SW480 (cell line): ENCODE measurements at regions not wholly inside any gene's neighbourhood (a gene's known extent, or its start where the extent isn't known, plus 50 kb on each side); places are given as distances from the start of the nearest gene placed in this dataset.

Source experiments
- DNase-seq: peaks from one replicate; pipeline ENCODE4 v3.0.0-alpha.2; 2016; ENCODE audit warnings: low spot score

- no peak for DNase-seq
Measured at GRCh38 chr17:77001487-77001886, 133.3 kb downstream of the MGAT5B start.

DNA sequence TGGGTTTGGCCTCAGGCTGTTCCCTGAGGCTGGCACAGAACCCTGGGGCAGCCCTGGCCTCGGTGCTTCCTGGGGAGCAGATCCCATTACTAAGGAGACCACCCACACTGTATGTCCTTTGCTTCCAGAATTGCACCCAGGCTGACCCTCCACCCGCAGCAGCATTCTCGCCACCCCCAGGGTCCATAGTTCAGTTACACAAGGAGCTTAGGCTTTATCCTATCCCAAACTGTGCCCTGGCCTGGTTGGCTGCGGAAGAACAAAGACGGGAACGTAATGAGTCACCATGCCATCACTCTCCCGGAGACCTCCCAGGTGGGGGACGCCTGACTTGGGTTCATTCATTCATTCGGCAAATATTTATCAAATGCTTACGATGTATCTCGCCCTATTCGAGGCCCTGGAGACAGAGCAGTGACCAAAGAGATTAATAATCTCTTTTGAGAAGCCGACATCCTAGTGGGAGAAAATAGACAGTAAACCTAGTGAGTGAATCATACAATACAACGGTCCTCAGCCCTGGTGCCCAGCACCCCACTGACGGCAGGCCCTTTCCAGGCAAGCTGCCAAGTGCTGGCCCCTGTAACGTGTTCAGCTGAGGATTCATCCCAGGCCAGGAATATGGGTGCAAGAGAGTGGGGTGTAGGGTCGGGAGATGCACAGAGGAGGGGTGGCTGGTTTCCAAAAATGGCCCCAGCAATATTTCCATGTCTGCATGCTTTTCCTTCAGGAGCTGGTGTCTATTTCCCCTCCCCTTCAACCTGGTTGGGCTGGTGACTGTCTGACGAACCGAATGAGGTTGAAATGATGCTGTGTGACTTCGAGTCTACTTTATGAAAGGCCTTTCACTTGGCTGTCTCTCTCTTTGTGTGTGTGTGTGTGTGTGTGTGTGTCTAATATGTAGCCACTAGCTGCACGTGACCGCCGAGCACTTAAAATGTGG lies 134.2 kb downstream of the MGAT5B start:
- DNase-seq = peak; percentile 99

- no peak for DNase-seq
Measured at GRCh38 chr17:77003699-77004098, 135.5 kb downstream of the MGAT5B start.

- no peak for DNase-seq
Measured at GRCh38 chr17:77006971-77007649, 133.7 kb upstream of the SEC14L1 start.

GRCh38 chr17:77009877-77010276 lies 130.9 kb upstream of the SEC14L1 start:
- no peak for DNase-seq

DNA sequence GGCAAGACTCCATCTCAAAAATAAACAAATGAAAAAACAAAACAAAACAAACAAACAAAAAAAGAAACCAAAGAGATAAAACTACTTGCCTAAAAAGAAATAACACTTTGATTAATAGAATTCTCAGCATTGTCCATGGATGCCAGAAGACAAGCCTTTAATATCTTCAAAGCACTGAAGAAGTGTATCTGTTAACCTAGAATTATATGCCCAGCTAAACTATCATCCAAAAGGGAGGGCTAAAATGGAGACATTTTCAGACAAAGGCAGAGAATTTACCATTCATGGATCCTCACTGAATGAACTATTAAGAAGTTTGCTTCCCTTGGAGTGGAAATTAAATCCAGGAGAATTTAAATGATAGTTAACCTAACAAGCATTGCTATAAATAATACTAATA lies 130.1 kb upstream of the SEC14L1 start:
- DNase-seq = no peak

DNA sequence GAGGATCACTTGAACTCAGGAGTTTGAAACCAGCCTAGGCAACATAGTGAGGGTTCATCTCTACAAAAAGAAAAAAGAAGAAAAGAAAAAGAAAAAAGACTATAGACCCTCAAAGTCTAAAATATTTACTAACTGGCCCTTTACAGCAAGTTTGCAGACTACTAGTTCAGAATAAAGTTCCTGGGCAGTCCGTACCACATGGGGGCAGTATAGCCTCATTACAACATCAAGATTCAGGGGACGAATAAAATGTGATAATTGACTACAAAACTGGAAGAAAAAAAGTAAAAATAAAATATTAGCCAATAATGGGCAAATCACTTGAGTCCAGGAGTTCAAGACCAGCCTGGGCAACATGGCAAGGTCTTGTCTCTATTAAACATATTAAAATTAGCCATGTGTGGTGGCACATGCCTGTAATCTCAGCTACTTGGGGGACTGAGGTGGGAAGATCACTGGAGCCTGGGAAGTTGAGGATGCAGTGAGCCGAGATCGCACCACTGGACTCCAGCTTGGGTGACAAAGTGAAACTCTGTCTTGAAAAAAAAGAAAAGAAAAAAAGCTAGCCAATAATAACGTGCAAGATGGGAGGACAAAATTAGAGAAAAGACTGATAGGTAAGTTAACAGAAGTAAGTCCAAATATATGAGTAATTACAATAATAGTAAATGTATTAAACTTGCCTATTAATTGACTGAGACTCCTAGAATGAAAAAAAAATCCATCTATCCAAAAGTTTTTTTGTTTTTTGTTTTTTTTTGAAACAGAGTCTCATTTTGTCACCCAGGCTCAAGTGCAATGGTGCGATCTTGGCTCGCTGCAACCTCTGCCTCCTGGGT lies 129.4 kb upstream of the SEC14L1 start:
- no peak for DNase-seq

DNA sequence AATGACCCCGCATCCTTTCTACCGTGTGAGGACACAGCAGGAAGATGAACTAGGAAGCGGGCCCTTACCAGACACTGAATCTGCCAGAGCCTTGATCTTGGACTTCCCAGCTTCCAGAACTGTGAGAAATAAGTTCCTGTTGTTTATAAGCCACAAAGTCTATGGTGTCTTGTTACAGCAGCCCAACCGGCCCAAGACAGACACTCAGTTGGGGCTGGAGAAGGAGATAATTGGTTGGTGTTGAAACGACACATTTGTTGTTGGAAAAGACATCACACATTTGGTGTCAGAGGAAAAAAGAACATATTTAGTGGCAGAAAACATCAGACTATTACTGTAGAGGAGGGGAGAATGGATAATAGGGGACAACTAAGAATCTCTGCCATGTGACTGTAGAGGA lies 122.3 kb upstream of the SEC14L1 start:
- no peak for DNase-seq

DNA sequence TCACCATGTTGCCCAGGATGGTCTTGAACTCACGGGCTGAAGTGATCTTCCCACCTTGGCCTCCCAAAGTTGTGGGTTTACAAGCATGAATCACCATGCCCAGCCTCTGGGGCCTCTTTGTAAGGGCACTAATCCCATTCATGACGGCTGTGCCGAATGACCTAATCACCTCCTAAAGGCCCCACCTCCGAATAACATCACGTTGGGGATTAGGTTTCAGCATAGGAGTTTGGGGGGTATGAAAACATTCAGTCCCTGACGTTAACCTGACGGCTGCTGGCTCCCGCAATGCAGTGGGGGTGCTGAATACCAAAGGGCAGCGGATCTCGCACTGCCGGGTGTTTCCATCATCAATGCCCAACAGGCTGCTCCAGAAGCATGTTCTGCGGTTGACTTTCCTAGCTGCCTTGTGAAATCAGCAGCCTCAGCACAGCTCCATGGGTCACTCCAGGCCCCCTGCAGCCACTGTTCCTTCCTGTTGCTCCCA lies 120.8 kb upstream of the SEC14L1 start:
- no peak for DNase-seq

GRCh38 chr17:77020973-77021372 lies 119.8 kb upstream of the SEC14L1 start:
- DNase-seq = no peak

- no peak for DNase-seq
Measured at GRCh38 chr17:77022766-77023165, 118.0 kb upstream of the SEC14L1 start.

GRCh38 chr17:77025781-77026180 lies 115.0 kb upstream of the SEC14L1 start:
- DNase-seq = no peak

- DNase-seq = no peak
Measured at GRCh38 chr17:77027271-77027889, 113.4 kb upstream of the SEC14L1 start.

DNA sequence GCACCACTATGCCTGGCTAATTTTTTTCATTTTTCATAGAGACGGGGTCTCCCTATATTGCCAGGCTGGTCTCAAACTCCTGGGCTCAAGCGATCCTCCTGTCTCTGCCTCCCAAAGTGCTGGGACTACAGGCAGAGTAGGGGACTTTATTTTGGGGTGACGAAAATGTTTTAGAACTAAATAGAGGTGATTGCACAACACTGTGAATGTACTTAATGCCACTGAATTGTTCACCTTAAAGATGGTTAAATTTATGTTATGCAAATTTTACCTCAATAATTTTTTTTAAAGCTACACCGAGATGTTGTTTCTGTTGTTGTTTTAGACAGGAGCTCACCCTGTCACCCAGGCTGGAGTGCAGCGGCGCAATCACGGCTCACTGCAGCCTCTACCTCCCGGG lies 111.9 kb upstream of the SEC14L1 start:
- DNase-seq = no peak

- DNase-seq = no peak
Measured at GRCh38 chr17:77032929-77033328, 107.8 kb upstream of the SEC14L1 start.

- DNase-seq = no peak
Measured at GRCh38 chr17:77033892-77034404, 106.8 kb upstream of the SEC14L1 start.

GRCh38 chr17:77034677-77035424 lies 105.9 kb upstream of the SEC14L1 start:
- no peak for DNase-seq

DNA sequence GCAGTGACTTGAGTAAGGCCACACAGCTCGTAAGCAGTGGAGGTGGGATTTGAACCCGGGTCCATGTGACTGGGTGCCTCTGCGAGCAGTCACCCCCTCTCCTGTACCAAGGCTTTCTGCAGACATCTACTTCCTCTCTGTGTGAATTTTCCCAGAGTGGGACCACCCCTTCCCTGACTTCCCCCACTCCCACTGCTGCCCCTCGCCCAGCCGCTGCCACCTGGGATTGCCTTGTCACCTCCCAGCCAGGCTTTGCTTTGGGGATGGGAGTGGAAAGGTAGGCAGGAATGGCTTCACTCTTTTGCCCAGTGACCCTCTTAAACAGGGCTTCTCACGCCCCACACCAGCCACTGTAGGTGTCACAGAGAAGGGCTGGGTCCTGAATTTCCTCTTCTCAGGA lies 105.2 kb upstream of the SEC14L1 start:
- no peak for DNase-seq

GRCh38 chr17:77036136-77036840 lies 104.5 kb upstream of the SEC14L1 start:
- DNase-seq = no peak

DNA sequence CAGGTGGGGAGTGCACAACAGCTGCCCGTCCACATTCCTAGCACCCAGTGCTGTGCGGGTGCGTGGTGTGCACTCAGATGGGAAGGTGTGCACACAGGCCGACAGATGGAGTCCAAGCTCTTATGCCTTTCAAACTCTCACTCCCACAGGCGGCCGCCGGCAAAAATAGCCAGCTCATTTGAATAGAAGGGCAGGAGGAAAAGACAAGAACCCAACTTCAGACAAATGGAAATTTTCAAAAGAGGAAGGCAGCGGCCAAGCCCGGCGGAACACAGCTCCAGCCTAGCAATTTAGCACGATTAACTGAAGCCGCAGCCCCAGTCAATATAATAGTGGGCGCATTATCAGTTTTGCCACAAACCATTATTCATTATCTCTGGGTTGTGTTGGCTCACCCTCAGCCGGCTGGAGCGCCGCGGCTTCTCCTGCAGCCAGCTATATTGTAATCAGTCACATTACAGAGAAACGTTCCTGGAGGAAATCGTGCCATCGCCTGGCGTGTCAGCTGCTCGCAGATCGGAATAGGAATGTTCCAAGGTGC lies 103.9 kb upstream of the SEC14L1 start:
- DNase-seq = peak; percentile 47
